ENCODE measurements at regions not wholly inside any gene's neighbourhood (a gene's known extent, or its start where the extent isn't known, plus 50 kb on each side); places are given as distances from the start of the nearest gene placed in this dataset.

- TF ChIP-seq POLR2AphosphoS5 (IDR thresholded peaks at IDR 0.05) (no peak), CTCF (IDR thresholded peaks at IDR 0.05) (no peak), POLR2A (IDR thresholded peaks at IDR 0.05) (no peak)
- no peaks in the 10 kb centered on the region for H3K27me3 ChIP-seq
- intact Hi-C loops (cut with DNase I; ENCODE audit: low total_unique reads): no loop called here
- H3K4me1 ChIP-seq: no peaks in the 10 kb centered on the region
- H3K4me3 ChIP-seq: no peak overlapping the region
- H3K9me3 ChIP-seq: peaks cover 6 to 10% of the 10 kb centered on the region in 2 donors
- no peak overlapping the region for H3K27ac ChIP-seq
- no peaks in the 10 kb centered on the region for H3K36me3 ChIP-seq
- no peak for DNase-seq (ENCODE audit: low spot score in 2 of 2)
These were observed 187.8 kb downstream of the CCNG2 start for GRCh38 chr4:77344784-77345183.

- TF ChIP-seq POLR2A (IDR thresholded peaks at IDR 0.05): no peak
- TF ChIP-seq CTCF (IDR thresholded peaks at IDR 0.05): no peak
- no peak for TF ChIP-seq POLR2AphosphoS5 (IDR thresholded peaks at IDR 0.05)
- no peak overlapping the region for H3K27ac ChIP-seq
- peaks cover 2 to 4% of the 10 kb centered on the region in 2 donors for H3K9me3 ChIP-seq
- no peak overlapping the region for H3K4me3 ChIP-seq
- no peaks in the 10 kb centered on the region for H3K36me3 ChIP-seq
- no peaks in the 10 kb centered on the region for H3K4me1 ChIP-seq
- DNase-seq (ENCODE audit: low spot score in 2 of 2): no peak
- intact Hi-C loops (cut with DNase I; ENCODE audit: low total_unique reads): no loop called here
- H3K27me3 ChIP-seq: no peaks in the 10 kb centered on the region
These were observed 190.5 kb downstream of the CCNG2 start for GRCh38 chr4:77347351-77347966.

GRCh38 chr4:77348815-77349214 is 191.8 kb downstream of the CCNG2 start:
- no peak overlapping the region for H3K27ac ChIP-seq
- no peak for DNase-seq (ENCODE audit: low spot score in 2 of 2)
- intact Hi-C loops (cut with DNase I; ENCODE audit: low total_unique reads): no loop called here
- H3K27me3 ChIP-seq: no peaks in the 10 kb centered on the region
- TF ChIP-seq POLR2AphosphoS5 (IDR thresholded peaks at IDR 0.05): no peak
- TF ChIP-seq CTCF (IDR thresholded peaks at IDR 0.05): no peak
- H3K4me3 ChIP-seq: no peak overlapping the region
- H3K4me1 ChIP-seq: no peaks in the 10 kb centered on the region
- H3K36me3 ChIP-seq: no peaks in the 10 kb centered on the region
- H3K9me3 ChIP-seq: no peaks in the 10 kb centered on the region

- H3K27me3 ChIP-seq: no peaks in the 10 kb centered on the region
- H3K9me3 ChIP-seq: no peaks in the 10 kb centered on the region
- TF ChIP-seq POLR2A (IDR thresholded peaks at IDR 0.05): no peak
- TF ChIP-seq POLR2AphosphoS5 (IDR thresholded peaks at IDR 0.05): no peak
- no peak for TF ChIP-seq CTCF (IDR thresholded peaks at IDR 0.05)
- no peak for DNase-seq (ENCODE audit: low spot score in 2 of 2)
- intact Hi-C loops (cut with DNase I; ENCODE audit: low total_unique reads): no loop called here
- no peak overlapping the region for H3K4me3 ChIP-seq
- no peaks in the 10 kb centered on the region for H3K36me3 ChIP-seq
- no peaks in the 10 kb centered on the region for H3K4me1 ChIP-seq
- H3K27ac ChIP-seq: no peak overlapping the region
These were observed 192.4 kb downstream of the CCNG2 start for GRCh38 chr4:77349364-77349763.

GRCh38 chr4:77349796-77350195 is 192.8 kb downstream of the CCNG2 start:
- H3K27ac ChIP-seq: no peak overlapping the region
- no peak for DNase-seq (ENCODE audit: low spot score in 2 of 2)
- H3K27me3 ChIP-seq: no peaks in the 10 kb centered on the region
- TF ChIP-seq CTCF (IDR thresholded peaks at IDR 0.05): no peak
- TF ChIP-seq POLR2AphosphoS5 (IDR thresholded peaks at IDR 0.05): no peak
- no peak for TF ChIP-seq POLR2A (IDR thresholded peaks at IDR 0.05)
- H3K4me3 ChIP-seq: no peak overlapping the region
- no peaks in the 10 kb centered on the region for H3K36me3 ChIP-seq
- no peaks in the 10 kb centered on the region for H3K4me1 ChIP-seq
- intact Hi-C loops (cut with DNase I; ENCODE audit: low total_unique reads): no loop called here
- H3K9me3 ChIP-seq: no peaks in the 10 kb centered on the region
